Activated naive CD8-positive, alpha-beta T cell treated with anti-CD3 and anti-CD28 coated beads, Interleukin-2, amount 50 U/mL, for 24 hours (primary cell): ENCODE measurements at regions not wholly inside any gene's neighbourhood (a gene's known extent, or its start where the extent isn't known, plus 50 kb on each side); places are given as distances from the start of the nearest gene placed in this dataset.
"Not testable (repeated sequence)": the region's sequence is repeated elsewhere in the genome, so short reads cannot be mapped to it uniquely, and the experiment has no call there.

Experiments used
- ATAC-seq: fragments of 150-1000 bp; cut with Tn5 transposase; one replicate; pipeline ENCODE4 v1.10.0; 2021
- DNase-seq: peaks from one replicate; pipeline ENCODE4 v3.0.0; 2021
- H3K27ac Mint-ChIP-seq: one replicate; pipeline ENCODE4 v1.8.0; 2021; ENCODE audit warnings: mild to moderate bottlenecking, mixed read lengths
- H3K27me3 Mint-ChIP-seq: one replicate; pipeline ENCODE4 v1.8.0; 2021; ENCODE audit warnings: mixed read lengths
- H3K36me3 Mint-ChIP-seq: one replicate; pipeline ENCODE4 v1.8.0; 2021; ENCODE audit warnings: low read depth, mixed read lengths
- H3K4me1 Mint-ChIP-seq: one replicate; pipeline ENCODE4 v1.8.0; 2021; ENCODE audit warnings: mixed read lengths
- H3K4me3 Mint-ChIP-seq: one replicate; pipeline ENCODE4 v1.8.0; 2021; ENCODE audit warnings: mild to moderate bottlenecking, moderate library complexity, mixed read lengths
- H3K9me3 Mint-ChIP-seq: one replicate; pipeline ENCODE4 v1.8.0; 2021; ENCODE audit warnings: mixed read lengths

DNA sequence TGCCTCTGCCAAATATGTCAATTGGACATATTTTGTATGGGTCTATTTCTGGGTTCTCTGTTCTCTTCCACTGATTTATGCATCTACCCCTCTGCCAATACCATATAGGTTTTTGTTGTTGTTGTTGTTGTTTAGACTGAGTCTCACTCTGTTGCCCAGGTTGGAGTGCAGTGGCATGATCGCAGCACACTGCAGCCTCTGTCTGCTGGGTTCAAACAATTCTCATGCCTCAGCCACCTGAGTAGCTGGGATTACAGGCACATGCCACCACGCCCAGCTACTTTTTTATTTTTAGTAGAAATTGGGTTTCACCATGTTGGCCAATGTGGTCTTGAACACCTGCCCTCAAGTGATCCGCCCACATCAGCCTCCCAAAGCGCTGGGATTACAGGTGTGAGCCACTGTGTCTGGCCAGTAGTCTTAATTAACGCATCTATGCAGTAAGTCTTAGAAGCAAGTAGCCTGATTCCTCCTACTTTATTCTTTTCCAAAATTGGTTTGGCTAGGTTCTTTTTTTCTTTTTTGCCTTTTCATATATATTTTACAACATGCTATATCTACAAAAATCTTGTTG is 103.5 kb downstream of the PRR15 start:
- H3K27ac Mint-ChIP-seq, ATAC-seq, H3K9me3 Mint-ChIP-seq, H3K4me3 Mint-ChIP-seq, H3K4me1 Mint-ChIP-seq, DNase-seq, H3K27me3 Mint-ChIP-seq, H3K36me3 Mint-ChIP-seq: not testable (repeated sequence)

DNA sequence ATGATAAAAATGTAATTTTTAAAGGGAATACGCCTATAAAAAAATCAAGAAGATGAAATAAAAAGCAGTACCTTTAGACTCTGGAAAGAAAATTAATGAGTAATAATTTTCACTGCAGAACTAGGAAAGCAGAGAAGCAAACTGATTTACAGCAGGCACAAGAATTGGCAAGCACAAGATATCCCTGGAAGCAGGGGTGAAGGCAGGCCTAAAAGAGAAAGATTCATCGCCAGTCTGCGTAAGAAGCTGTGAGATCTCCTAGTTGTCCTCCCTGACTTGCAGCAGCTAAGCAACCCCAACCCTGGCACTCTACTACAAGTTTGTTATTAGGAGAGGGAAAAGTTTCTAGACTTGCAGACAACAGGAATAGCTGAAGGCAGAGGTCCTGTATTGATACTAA is 107.7 kb downstream of the PRR15 start:
- not testable (repeated sequence) for H3K36me3 Mint-ChIP-seq, H3K9me3 Mint-ChIP-seq, DNase-seq, H3K27me3 Mint-ChIP-seq, H3K27ac Mint-ChIP-seq, H3K4me3 Mint-ChIP-seq, H3K4me1 Mint-ChIP-seq, ATAC-seq

DNA sequence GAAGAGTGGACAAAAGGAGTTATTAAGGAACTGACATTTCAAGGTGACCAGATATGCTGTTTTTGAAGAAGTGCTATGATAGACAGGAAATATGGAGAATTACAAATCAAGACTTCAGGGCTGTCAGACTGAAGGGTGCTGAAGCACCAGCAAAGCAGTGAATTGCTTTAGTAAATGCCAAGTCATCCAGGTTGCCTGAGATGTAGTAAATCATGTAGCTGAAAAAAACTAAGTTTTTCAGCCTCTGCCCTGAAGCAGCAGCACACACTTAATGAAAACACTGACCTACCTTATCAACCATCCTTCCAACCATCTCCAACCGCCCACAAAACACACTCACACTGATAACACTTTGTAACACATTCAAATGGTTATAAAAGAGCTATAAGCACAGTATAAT is 110.0 kb downstream of the PRR15 start:
- not testable (repeated sequence) for DNase-seq, H3K4me3 Mint-ChIP-seq

DNA sequence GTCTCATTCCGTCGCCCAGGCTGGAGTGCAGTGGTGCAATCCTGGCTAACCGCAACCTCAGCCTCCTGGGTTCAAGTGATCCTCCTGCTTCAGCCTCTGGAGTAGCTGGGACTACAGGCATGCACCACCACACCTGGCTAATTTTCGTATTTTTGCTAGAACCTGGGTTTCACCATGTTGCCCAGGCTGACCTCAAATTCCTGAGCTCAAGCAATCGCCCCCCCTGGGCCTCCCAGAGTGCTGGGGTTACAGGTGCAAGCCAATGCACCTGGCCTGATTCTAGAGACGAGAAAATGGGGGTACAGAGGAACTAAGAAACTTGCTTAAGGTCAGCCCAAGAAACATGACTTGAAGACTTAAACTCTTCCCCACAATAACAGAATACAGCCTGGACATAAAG is 111.0 kb downstream of the PRR15 start:
- ATAC-seq, H3K27ac Mint-ChIP-seq, H3K27me3 Mint-ChIP-seq, H3K4me3 Mint-ChIP-seq, H3K36me3 Mint-ChIP-seq, DNase-seq, H3K9me3 Mint-ChIP-seq, H3K4me1 Mint-ChIP-seq: not testable (repeated sequence)

More for the DNA sequence above, 110.0 kb downstream of the PRR15 start:
- H3K27me3 Mint-ChIP-seq, ATAC-seq, H3K9me3 Mint-ChIP-seq, H3K4me1 Mint-ChIP-seq, H3K27ac Mint-ChIP-seq, H3K36me3 Mint-ChIP-seq: not testable (repeated sequence)

DNA sequence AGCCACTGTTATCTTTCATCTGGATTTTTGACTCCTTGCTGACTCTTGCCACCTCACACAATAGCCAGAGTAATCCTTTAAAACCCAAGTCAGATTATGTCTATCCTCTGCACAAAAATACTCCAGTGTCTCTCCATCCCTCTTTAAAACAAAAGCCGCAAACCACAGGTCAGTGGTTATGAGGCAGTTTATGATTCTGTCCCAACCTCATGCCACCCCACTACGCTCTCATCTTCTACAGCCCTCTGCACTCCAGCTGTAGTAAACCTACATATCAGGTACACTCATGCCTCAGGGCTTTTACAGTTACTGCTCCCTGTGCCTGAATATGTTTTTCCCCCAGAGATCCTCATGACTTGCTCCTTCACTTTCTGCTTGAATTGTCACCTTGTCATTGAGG is 113.6 kb downstream of the PRR15 start:
- H3K36me3 Mint-ChIP-seq, H3K27ac Mint-ChIP-seq, H3K4me1 Mint-ChIP-seq, DNase-seq, ATAC-seq, H3K9me3 Mint-ChIP-seq, H3K4me3 Mint-ChIP-seq: not testable (repeated sequence)
- H3K27me3 Mint-ChIP-seq, result peaks cover 13% of the 10 kb centered on the region

DNA sequence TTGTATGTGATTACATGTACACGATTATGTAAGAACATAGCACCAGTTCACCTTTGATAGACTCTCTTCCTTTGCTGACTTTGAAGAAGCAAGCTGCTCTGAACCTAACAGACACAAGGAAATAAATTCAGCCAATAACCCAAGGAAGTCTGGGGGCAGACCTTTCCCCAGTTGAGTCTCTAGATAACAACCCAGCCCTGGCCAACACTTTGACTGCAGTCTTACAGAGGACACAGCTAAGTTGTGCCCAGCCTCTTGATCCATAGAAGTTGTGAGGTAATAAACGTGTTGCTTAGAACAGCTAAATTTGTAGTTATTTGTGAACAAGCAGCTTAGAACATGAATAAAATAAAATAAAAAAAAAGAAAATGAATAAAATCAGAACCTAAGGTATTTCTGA is 116.3 kb downstream of the PRR15 start:
- peaks cover 15% of the 10 kb centered on the region for H3K27me3 Mint-ChIP-seq
- H3K36me3 Mint-ChIP-seq, ATAC-seq, H3K4me3 Mint-ChIP-seq, H3K27ac Mint-ChIP-seq, H3K4me1 Mint-ChIP-seq, DNase-seq, H3K9me3 Mint-ChIP-seq: not testable (repeated sequence)

DNA sequence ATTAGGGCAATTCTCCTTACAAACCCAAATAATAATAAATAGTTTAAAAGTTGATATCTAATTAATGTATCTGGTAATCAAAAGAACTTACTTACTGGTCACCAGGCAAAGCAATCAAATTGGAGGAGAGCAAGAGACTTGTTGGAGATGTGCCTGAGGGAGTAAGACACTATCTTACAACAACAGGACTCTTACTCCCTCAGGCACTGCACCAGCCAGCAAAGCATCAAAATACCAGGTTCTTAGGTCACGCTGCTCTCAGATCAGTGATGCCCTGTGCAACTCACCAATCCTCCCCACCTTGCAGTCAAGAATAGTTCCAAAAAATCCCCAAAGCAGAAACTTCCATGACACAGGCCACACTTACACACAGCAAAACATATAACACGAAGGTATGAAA is 117.0 kb downstream of the PRR15 start:
- ATAC-seq, H3K27ac Mint-ChIP-seq, H3K4me1 Mint-ChIP-seq, H3K4me3 Mint-ChIP-seq, H3K36me3 Mint-ChIP-seq, DNase-seq, H3K9me3 Mint-ChIP-seq: not testable (repeated sequence)
- peaks cover 15% of the 10 kb centered on the region for H3K27me3 Mint-ChIP-seq

DNA sequence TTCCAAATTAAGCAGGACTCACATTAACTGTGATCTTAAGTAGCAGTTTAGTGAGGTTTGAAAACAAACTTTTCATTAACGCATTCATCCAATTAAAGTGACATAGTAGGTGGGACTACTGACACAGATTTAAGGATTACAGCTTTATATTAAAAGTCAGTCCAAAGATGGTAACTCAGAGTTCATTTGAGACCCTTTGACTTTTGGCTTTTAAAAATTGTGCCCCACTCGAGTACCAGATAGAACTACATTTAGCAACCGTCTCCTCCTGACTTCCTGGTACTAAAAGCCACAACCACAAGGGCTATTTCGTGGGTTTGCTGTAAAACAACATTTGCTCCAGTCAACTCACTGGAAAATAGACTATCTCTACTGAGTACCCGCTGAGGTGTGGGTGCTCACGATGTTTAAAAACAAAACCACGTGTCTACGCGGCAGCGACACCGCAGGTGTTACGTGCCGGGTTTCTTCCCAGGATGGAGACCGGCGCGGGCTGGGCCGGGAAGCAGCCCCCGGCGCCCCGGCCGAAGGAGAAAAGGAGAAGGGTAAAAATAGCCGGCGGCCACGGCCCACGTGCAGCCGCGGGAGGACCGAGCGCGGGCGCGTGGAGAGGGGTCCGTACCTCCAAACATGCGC is 120.6 kb downstream of the PRR15 start:
- ATAC-seq, result peak; percentile 48
- H3K27ac Mint-ChIP-seq, DNase-seq, H3K9me3 Mint-ChIP-seq, H3K4me1 Mint-ChIP-seq, H3K36me3 Mint-ChIP-seq: not testable (repeated sequence)
- Mint-ChIP-seq H3K4me3 (peak overlapping the region; percentile 79), H3K27me3 (peaks cover 18% of the 10 kb centered on the region)

DNA sequence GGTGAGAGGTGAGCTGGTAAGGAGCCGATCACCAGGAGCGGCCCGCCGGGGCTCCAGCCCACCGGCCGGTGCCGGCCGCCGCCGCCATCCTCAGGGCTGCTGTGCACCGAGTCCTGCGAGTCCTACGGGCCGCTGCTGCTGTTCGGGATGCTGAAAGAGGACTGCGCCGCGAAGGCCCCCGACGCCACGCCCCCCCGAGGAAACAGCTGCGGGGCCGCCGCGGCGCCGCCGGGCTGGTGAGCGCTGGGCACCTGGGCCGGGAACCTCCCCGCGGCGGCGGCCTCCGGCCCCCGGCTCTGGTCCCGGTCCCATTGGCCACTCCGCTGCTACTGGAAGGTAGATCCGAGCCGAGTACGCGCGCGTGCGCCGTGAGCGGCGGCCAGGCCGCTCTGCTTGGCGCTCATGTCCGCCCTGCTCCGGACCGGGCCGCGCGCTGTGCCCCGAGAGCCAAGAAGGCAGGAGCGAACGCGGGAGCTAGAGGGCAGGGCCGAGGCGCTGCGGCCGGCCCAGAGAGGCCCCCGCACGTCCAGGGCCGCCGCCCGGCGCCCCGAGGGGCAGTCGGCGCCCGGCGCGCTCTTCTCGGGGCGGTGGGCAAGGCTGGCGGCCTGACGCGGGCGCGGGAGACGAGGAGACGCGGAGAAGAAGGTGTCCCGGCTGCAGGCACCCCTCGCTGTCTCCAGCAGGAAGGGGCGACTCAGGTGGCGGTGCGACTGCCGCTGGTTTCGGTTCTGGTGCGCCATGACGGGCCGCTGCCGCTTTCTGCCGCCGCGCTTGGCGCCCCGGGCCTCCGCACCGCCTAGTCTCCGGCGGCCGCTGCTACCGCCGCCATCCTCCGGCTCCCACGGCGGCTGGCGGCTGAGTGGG is 121.3 kb upstream of the WIPF3 start:
- H3K4me3 Mint-ChIP-seq, result peak overlapping the region; percentile 79
- H3K27me3 Mint-ChIP-seq, result peaks cover 17% of the 10 kb centered on the region
- no peaks in the 10 kb centered on the region for H3K9me3 Mint-ChIP-seq
- ATAC-seq, result peak; percentile 74
- no peak overlapping the region for H3K27ac Mint-ChIP-seq
- peaks cover 8% of the 10 kb centered on the region for H3K4me1 Mint-ChIP-seq
- H3K36me3 Mint-ChIP-seq, result no peaks in the 10 kb centered on the region
- peak; percentile 45 for DNase-seq

DNA sequence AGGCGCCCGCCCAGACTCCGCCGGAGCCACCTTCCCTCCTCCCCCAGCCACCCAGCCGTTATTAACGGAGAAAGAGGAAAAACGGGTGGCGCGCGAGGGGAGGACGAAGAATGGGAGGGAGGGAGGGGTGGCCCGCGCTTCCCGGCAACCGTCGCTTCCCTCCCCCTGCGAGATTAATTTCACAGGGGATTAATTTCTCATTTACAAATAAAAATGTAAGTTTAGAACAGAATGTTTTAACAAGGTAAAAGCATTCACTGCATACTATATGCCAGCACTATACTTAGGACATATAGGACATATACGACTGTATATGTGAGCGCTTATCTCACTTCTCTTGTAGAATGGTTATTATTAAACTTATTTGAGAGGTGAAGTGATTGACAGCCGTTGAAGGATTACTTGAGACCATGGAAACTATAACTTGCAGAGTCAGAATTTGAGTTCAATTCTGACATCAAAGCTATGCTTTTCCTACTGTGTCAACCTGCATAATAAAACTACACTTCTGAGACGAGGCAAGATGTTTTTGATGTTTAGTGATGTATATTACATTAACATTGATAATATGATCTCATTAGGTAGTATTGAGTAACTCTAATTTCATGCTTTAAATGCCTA is 120.5 kb upstream of the WIPF3 start:
- not testable (repeated sequence) for DNase-seq, H3K27ac Mint-ChIP-seq, H3K4me1 Mint-ChIP-seq, H3K9me3 Mint-ChIP-seq, H3K36me3 Mint-ChIP-seq, ATAC-seq
- Mint-ChIP-seq H3K27me3 (peaks cover 16% of the 10 kb centered on the region), H3K4me3 (peak overlapping the region; percentile 68)

DNA sequence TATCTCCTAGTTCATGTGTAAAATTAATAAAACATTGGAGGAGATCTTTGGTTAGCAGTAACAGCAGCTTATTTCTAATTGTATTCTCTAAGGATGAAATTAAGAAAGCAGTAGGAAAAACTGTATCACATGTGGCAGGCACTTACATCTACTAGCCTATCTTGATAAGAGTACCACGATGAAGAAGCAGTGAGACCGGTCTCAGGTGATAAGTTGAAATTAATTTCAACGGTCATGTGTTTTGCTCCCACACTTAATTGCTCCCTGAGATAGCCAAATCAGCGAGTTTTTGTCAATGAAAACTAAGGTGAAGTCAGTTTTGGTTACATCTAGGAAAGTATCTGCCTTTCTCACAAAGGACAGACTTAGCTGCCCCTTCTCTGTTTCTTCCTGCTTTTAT is 115.8 kb upstream of the WIPF3 start:
- not testable (repeated sequence) for ATAC-seq, H3K9me3 Mint-ChIP-seq, DNase-seq, H3K4me3 Mint-ChIP-seq, H3K4me1 Mint-ChIP-seq, H3K27ac Mint-ChIP-seq, H3K36me3 Mint-ChIP-seq
- peaks cover 11% of the 10 kb centered on the region for H3K27me3 Mint-ChIP-seq

DNA sequence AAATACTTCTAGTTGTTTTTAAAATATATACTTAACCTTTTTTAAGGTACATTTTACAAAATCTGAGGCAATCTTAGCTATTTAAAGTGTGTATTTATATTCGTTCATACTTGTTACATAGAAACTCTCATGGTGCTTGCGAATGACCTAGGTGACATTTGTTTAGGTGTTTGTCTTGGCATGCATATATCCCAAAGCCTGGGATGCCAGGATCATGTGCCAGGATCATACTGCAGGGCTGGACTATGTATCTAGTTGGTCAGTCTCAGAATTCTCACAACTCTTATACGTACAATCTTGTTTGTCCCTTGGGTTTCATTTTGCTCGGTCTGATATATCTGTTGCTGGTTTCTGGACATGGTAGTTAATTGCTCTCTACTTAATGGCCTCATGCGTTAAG is 109.9 kb upstream of the WIPF3 start:
- H3K36me3 Mint-ChIP-seq, H3K27me3 Mint-ChIP-seq, DNase-seq, H3K27ac Mint-ChIP-seq, ATAC-seq, H3K4me3 Mint-ChIP-seq, H3K9me3 Mint-ChIP-seq, H3K4me1 Mint-ChIP-seq: not testable (repeated sequence)

DNA sequence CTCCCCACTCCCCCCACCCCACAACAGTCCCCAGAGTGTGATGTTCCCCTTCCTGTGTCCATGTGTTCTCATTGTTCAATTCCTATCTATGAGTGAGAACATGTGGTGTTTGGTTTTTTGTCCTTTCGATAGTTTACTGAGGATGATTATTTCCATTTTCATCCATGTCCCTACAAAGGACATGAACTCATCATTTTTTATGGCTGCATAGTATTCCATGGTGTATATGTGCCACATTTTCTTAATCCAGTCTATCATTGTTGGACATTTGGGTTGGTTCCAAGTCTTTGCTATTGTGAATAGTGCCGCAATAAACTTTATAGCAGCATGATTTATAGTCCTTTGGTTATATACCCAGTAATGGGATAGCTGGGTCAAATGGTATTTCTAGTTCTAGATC is 106.6 kb upstream of the WIPF3 start:
- not testable (repeated sequence) for DNase-seq, H3K4me1 Mint-ChIP-seq, H3K4me3 Mint-ChIP-seq, H3K27ac Mint-ChIP-seq, H3K27me3 Mint-ChIP-seq, H3K36me3 Mint-ChIP-seq, H3K9me3 Mint-ChIP-seq, ATAC-seq

DNA sequence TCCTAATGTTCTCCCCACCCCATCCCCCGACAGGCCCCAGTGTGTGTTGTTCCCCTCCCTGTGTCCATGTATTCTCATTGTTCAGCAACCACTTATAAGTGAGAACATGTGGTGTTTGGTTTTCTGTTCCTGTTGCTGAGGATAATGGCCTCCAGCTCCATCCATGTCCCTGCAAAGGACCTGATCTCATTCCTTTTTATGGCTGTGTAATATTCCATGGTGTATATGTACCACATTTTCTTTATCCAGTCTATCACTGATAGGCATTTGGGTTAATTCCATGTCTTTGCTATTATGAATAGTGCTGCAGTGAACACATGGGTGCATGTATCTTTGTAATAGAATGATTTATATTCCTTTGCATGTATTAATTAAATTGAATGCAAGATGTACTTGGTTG is 104.8 kb upstream of the WIPF3 start:
- H3K27ac Mint-ChIP-seq, H3K9me3 Mint-ChIP-seq, H3K27me3 Mint-ChIP-seq, H3K4me3 Mint-ChIP-seq, H3K4me1 Mint-ChIP-seq, DNase-seq, ATAC-seq, H3K36me3 Mint-ChIP-seq: not testable (repeated sequence)

DNA sequence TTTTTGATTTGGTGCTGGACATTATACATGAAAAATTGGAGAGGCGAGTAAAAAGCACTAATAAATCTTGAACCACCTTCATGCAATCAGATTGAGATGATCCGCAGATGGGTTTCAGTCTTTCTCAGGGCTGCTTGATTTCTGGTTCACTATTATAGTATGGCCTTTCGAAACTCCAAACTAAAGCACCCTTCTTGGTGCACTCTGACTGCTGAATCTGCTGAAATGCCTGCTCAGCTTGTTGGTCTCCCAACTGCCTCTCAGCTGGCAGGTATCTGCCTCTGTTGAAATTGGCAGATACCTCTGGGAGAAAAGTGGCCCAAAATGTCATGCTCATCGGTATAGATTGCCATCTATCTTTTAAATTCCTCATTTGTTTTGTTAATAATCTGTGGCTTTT is 102.5 kb upstream of the WIPF3 start:
- H3K36me3 Mint-ChIP-seq, H3K4me1 Mint-ChIP-seq, H3K27me3 Mint-ChIP-seq, H3K27ac Mint-ChIP-seq, DNase-seq, H3K4me3 Mint-ChIP-seq, ATAC-seq, H3K9me3 Mint-ChIP-seq: not testable (repeated sequence)
